ENCODE measurements at regions not wholly inside any gene's neighbourhood (a gene's known extent, or its start where the extent isn't known, plus 50 kb on each side); places are given as distances from the start of the nearest gene placed in this dataset.

GRCh38 chr7:116446212-116446855 is 53.2 kb upstream of the CAV2 start:
- peaks cover 9% of the 10 kb centered on the region for H3K4me1 ChIP-seq (ENCODE audit: control insufficient read depth, insufficient read depth, low read length)
- no peak for TF ChIP-seq ZNF624 (tag by site-specific recombination; IDR thresholded peaks at IDR 0.05)
- TF ChIP-seq, protein P1, sequence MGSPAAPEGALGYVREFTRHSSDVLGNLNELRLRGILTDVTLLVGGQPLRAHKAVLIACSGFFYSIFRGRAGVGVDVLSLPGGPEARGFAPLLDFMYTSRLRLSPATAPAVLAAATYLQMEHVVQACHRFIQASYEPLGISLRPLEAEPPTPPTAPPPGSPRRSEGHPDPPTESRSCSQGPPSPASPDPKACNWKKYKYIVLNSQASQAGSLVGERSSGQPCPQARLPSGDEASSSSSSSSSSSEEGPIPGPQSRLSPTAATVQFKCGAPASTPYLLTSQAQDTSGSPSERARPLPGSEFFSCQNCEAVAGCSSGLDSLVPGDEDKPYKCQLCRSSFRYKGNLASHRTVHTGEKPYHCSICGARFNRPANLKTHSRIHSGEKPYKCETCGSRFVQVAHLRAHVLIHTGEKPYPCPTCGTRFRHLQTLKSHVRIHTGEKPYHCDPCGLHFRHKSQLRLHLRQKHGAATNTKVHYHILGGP (tag by site-specific recombination; IDR thresholded peaks at IDR 0.05): peak; percentile 78
- H3K9me3 ChIP-seq (ENCODE audit: control insufficient read depth, insufficient read depth, low read depth, low read length): no peaks in the 10 kb centered on the region
- no peak overlapping the region for H3K4me3 ChIP-seq (ENCODE audit: low read depth, low read length)
- no peaks in the 10 kb centered on the region for H3K36me3 ChIP-seq (ENCODE audit: control insufficient read depth in 2 of 2, insufficient read depth in 1 of 2, low read length in 2 of 2)
- H3K27ac ChIP-seq (ENCODE audit: extremely low read depth, low read depth, low read length): no peak overlapping the region
- ChIA-PET CTCF (interaction anchor here (0.6 kb wide), 1 partner anchor 9 kb away, joined by 3 read pairs; no protein-coding TSS in a partner anchor), POLR2A (no interaction called here)

DNA sequence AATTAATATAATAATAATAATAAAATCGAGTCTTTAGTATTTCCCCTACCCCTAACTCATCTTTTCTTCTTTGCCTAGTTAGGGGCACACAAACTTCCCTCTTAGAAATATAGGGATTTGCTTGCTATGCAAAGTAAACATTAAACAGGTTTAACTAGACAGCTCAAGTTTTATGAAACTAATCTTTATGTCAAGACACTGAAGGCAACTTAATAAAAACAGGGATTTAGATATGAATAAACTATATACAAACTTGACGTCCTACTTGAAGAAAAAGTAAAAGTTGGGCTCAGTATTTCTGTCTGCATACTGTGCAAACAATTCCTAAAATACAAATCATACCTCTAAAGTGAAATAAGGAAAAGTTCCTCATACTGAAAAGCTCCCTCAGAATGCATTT is 52.1 kb upstream of the CAV2 start:
- Histone ChIP-seq H3K36me3 (ENCODE audit: control insufficient read depth in 2 of 2, insufficient read depth in 1 of 2, low read length in 2 of 2) (no peaks in the 10 kb centered on the region), H3K27ac (ENCODE audit: extremely low read depth, low read depth, low read length) (no peak overlapping the region), H3K4me3 (ENCODE audit: low read depth, low read length) (no peak overlapping the region), H3K4me1 (ENCODE audit: control insufficient read depth, insufficient read depth, low read length) (peaks cover 9% of the 10 kb centered on the region), H3K9me3 (ENCODE audit: control insufficient read depth, insufficient read depth, low read depth, low read length) (no peaks in the 10 kb centered on the region)
- ChIA-PET CTCF (interaction anchor here (0.6 to 1.0 kb wide), 3 partner anchors 21 to 293 kb away, joined by 3 to 8 read pairs (median 5); no protein-coding TSS in a partner anchor), POLR2A (no interaction called here)
- no peak for TF ChIP-seq ZNF555 (tag by site-specific recombination; conservative IDR thresholded peaks at IDR 0.05)
- TF ChIP-seq, protein P2, sequence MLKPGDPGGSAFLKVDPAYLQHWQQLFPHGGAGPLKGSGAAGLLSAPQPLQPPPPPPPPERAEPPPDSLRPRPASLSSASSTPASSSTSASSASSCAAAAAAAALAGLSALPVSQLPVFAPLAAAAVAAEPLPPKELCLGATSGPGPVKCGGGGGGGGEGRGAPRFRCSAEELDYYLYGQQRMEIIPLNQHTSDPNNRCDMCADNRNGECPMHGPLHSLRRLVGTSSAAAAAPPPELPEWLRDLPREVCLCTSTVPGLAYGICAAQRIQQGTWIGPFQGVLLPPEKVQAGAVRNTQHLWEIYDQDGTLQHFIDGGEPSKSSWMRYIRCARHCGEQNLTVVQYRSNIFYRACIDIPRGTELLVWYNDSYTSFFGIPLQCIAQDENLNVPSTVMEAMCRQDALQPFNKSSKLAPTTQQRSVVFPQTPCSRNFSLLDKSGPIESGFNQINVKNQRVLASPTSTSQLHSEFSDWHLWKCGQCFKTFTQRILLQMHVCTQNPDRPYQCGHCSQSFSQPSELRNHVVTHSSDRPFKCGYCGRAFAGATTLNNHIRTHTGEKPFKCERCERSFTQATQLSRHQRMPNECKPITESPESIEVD (tag by site-specific recombination; IDR thresholded peaks at IDR 0.05): peak; percentile 56; the same call in 1 of the 2 replicates

- CTCF ChIA-PET: interaction anchor here (1.0 kb wide), 1 partner anchor 78 kb away, joined by 5 read pairs; no protein-coding TSS in a partner anchor
- H3K4me1 ChIP-seq (ENCODE audit: control insufficient read depth, insufficient read depth, low read length): peaks cover 9% of the 10 kb centered on the region
- H3K36me3 ChIP-seq (ENCODE audit: control insufficient read depth in 2 of 2, insufficient read depth in 1 of 2, low read length in 2 of 2): no peaks in the 10 kb centered on the region
- no peak overlapping the region for H3K4me3 ChIP-seq (ENCODE audit: low read depth, low read length)
- H3K27ac ChIP-seq (ENCODE audit: extremely low read depth, low read depth, low read length): no peak overlapping the region
- no peak for TF ChIP-seq ZNF501 (tag by site-specific recombination; IDR thresholded peaks at IDR 0.05)
- no peak for TF ChIP-seq ZNF600 (tag by site-specific recombination; IDR thresholded peaks at IDR 0.05)
- TF ChIP-seq ZBTB21 (tag by site-specific recombination; IDR thresholded peaks at IDR 0.05): no peak
- TF ChIP-seq, protein P3, sequence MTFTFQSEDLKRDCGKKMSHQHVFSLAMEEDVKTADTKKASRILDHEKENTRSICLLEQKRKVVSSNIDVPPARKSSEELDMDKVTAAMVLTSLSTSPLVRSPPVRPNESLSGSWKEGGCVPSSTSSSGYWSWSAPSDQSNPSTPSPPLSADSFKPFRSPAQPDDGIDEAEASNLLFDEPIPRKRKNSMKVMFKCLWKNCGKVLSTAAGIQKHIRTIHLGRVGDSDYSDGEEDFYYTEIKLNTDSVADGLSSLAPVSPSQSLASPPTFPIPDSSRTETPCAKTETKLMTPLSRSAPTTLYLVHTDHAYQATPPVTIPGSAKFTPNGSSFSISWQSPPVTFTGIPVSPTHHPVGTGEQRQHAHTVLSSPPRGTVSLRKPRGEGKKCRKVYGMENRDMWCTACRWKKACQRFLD (tag by site-specific recombination; IDR thresholded peaks at IDR 0.05): no peak
- no peak for TF ChIP-seq PRDM1 (tag by site-specific recombination; IDR thresholded peaks at IDR 0.05)
- TF ChIP-seq ZNF521 (tag by site-specific recombination; IDR thresholded peaks at IDR 0.05): no peak
- no peak for TF ChIP-seq SP2 (tag by site-specific recombination; IDR thresholded peaks at IDR 0.05)
- no peak for TF ChIP-seq ZNF623 (tag by site-specific recombination; IDR thresholded peaks at IDR 0.05)
- no peak for TF ChIP-seq ZNF146 (tag by site-specific recombination; IDR thresholded peaks at IDR 0.05)
- TF ChIP-seq ZNF175 (tag by site-specific recombination; IDR thresholded peaks at IDR 0.05): no peak
- no peak for TF ChIP-seq ZNF311 (tag by site-specific recombination; IDR thresholded peaks at IDR 0.05; ENCODE audit: borderline replicate concordance)
- TF ChIP-seq ZNF792 (tag by site-specific recombination; IDR thresholded peaks at IDR 0.05): no peak
- TF ChIP-seq GLIS2 (tag by site-specific recombination; IDR thresholded peaks at IDR 0.05): no peak
- no peak for TF ChIP-seq ZNF23 (tag by site-specific recombination; IDR thresholded peaks at IDR 0.05; ENCODE audit: borderline replicate concordance)
- no peak for TF ChIP-seq ZNF768 (tag by site-specific recombination; IDR thresholded peaks at IDR 0.05)
- TF ChIP-seq ZNF548 (tag by site-specific recombination; IDR thresholded peaks at IDR 0.05): no peak
- no peak for TF ChIP-seq ZNF561 (tag by site-specific recombination; IDR thresholded peaks at IDR 0.05; ENCODE audit: borderline replicate concordance)
- no peak for TF ChIP-seq SP3 (tag by site-specific recombination; IDR thresholded peaks at IDR 0.05)
- no peak for TF ChIP-seq ZXDB (tag by site-specific recombination; IDR thresholded peaks at IDR 0.05)
- no peak for TF ChIP-seq ZNF416 (tag by site-specific recombination; IDR thresholded peaks at IDR 0.05)
- H3K9me3 ChIP-seq (ENCODE audit: control insufficient read depth, insufficient read depth, low read depth, low read length): no peaks in the 10 kb centered on the region
- POLR2A ChIA-PET: no interaction called here
Measured at GRCh38 chr7:116447966-116448839, 51.3 kb upstream of the CAV2 start.
